OCI-LY1 (cell line): ENCODE measurements at regions not wholly inside any gene's neighbourhood (a gene's known extent, or its start where the extent isn't known, plus 50 kb on each side); places are given as distances from the start of the nearest gene placed in this dataset.

Experiments
- H2AFZ ChIP-seq: fragments of 200-600 bp; sonication (generic), shearing (Covaris generic); 2 replicates; pipeline ENCODE4 v1.6.0; 2014; ENCODE audit warnings: antibody characterized with exemption, mild to moderate bottlenecking, low read length
- H3F3A ChIP-seq: fragments of 200-600 bp; sonication (generic), shearing (Covaris generic); 2 replicates; pipeline ENCODE4 v1.6.0; 2014; ENCODE audit warnings: mild to moderate bottlenecking, antibody characterized with exemption, low read length, moderate library complexity; ENCODE audit not compliant: insufficient read depth
- H3K27ac ChIP-seq: fragments of 200-600 bp; sonication (generic); 2 replicates; pipeline ENCODE4 v1.5.1; 2014; ENCODE audit warnings: low read length, mixed run types, mild to moderate bottlenecking, low read depth; ENCODE audit not compliant: poor library complexity, severe bottlenecking
- H3K27me3 ChIP-seq: fragments of 200-600 bp; sonication (generic); 2 replicates; pipeline ENCODE4 v1.6.0; 2014; ENCODE audit warnings: antibody characterized with exemption, mild to moderate bottlenecking, low read length, moderate library complexity; ENCODE audit not compliant: insufficient read depth
- H3K36me3 ChIP-seq: fragments of 200-600 bp; sonication (generic); 2 replicates; pipeline ENCODE4 v1.6.1; 2014; ENCODE audit warnings: mild to moderate bottlenecking, antibody characterized with exemption, low read length, moderate library complexity, mixed read lengths; ENCODE audit not compliant: insufficient read depth
- H3K4me1 ChIP-seq: fragments of 200-600 bp; sonication (generic); 2 replicates; pipeline ENCODE4 v1.5.1; 2014; ENCODE audit warnings: mild to moderate bottlenecking, low read length, moderate library complexity; ENCODE audit not compliant: insufficient read depth, severe bottlenecking
- H3K4me2 ChIP-seq: fragments of 200-600 bp; sonication (generic), shearing (Covaris generic); 2 replicates; pipeline ENCODE4 v1.6.1; 2014; ENCODE audit warnings: low read length
- H3K4me3 ChIP-seq: fragments of 200-600 bp; sonication (generic); 2 replicates; pipeline ENCODE4 v1.5.1; 2014; ENCODE audit warnings: low read length, low read depth, mild to moderate bottlenecking, mixed read lengths; ENCODE audit not compliant: poor library complexity, severe bottlenecking
- H3K79me2 ChIP-seq: fragments of 200-600 bp; shearing (Covaris generic); 2 replicates; pipeline ENCODE4 v1.6.1; 2016; ENCODE audit warnings: mixed run types, low read length, mixed read lengths; ENCODE audit not compliant: insufficient read depth
- H3K9ac ChIP-seq: fragments of 200-600 bp; sonication (generic), shearing (Covaris generic); 2 replicates; pipeline ENCODE4 v1.6.1; 2014; ENCODE audit warnings: mild to moderate bottlenecking, low read length, mixed read lengths
- H3K9me2 ChIP-seq: fragments of 200-600 bp; sonication (generic), shearing (Covaris generic); 2 replicates; pipeline ENCODE4 v1.6.1; 2014; ENCODE audit warnings: low read depth, mild to moderate bottlenecking, low read length, mixed read lengths
- H3K9me3 ChIP-seq: fragments of 200-600 bp; shearing (Covaris generic); 2 replicates; pipeline ENCODE4 v1.6.1; 2014; ENCODE audit warnings: low read length, mixed read lengths
- H4K20me1 ChIP-seq: fragments of 200-600 bp; sonication (generic), shearing (Covaris generic); 2 replicates; pipeline ENCODE4 v1.6.0; 2016; ENCODE audit warnings: mild to moderate bottlenecking, low read length; ENCODE audit not compliant: insufficient read depth
- CTCF ChIP-seq: fragments of 200-600 bp; sonication (generic), shearing (Covaris generic); IDR thresholded peaks from 2 replicates; pipeline ENCODE4 v1.5.1; 2017; ENCODE audit warnings: mild to moderate bottlenecking, antibody characterized with exemption, low read length, moderate library complexity, mixed read lengths
- EZH2 ChIP-seq: fragments of 200-600 bp; sonication (generic), shearing (Covaris generic); IDR thresholded peaks from 2 replicates; pipeline ENCODE4 v1.8.0; 2017; ENCODE audit warnings: borderline replicate concordance, mixed run types, mild to moderate bottlenecking, antibody characterized with exemption, low read length, moderate library complexity, mixed read lengths

DNA sequence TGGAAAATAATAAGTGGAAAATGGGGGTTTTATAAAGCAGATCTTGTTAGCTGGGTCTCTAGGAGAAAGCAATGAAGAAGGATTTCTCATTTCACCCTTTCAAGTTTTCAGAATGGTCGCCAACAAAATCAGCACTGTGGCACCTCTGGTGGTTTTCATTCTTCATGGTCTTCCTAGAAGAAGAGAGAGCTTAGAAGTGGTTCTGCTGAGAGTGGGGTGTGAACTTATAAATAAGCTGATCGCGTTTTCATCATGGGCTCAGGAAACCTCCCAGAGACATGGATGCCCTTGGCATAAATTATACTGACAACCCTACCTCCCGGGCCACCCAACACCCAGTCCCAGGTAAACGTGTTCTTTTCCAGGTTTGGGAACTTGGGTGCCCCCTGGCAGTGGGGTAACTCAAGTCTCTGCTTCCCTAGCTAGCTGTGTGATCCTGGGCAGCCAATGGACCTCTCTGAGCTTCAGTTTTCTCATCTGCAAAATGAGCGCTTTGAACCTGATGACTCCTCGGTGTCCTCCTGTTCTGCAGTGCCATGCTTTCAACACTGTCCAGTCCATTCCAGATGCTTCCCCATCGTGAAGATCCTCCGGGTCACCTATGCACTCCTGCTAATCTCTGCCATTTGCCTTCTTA, 72.6 kb upstream of the GRAMD1B start:
- no peaks in the 10 kb centered on the region for H4K20me1 ChIP-seq
- no peaks in the 10 kb centered on the region for H3K36me3 ChIP-seq
- H3F3A ChIP-seq, result no peaks in the 10 kb centered on the region
- no peak overlapping the region for H3K27ac ChIP-seq
- H3K4me2 ChIP-seq, result no peak overlapping the region
- no peak overlapping the region for H3K4me3 ChIP-seq
- no peaks in the 10 kb centered on the region for H3K27me3 ChIP-seq
- no peaks in the 10 kb centered on the region for H3K4me1 ChIP-seq
- no peak overlapping the region for H3K9ac ChIP-seq
- H3K79me2 ChIP-seq, result no peaks in the 10 kb centered on the region
- no peak overlapping the region for H2AFZ ChIP-seq
- no peaks in the 10 kb centered on the region for H3K9me2 ChIP-seq
- TF ChIP-seq CTCF, result no peak
- no peak for TF ChIP-seq EZH2
- no peaks in the 10 kb centered on the region for H3K9me3 ChIP-seq

- H3K4me3 ChIP-seq, result no peak overlapping the region
- no peaks in the 10 kb centered on the region for H3F3A ChIP-seq
- no peak overlapping the region for H3K27ac ChIP-seq
- H3K4me2 ChIP-seq, result no peak overlapping the region
- no peaks in the 10 kb centered on the region for H3K27me3 ChIP-seq
- no peaks in the 10 kb centered on the region for H3K9me3 ChIP-seq
- H3K4me1 ChIP-seq, result no peaks in the 10 kb centered on the region
- H3K9ac ChIP-seq, result no peak overlapping the region
- H2AFZ ChIP-seq, result no peak overlapping the region
- no peak for TF ChIP-seq EZH2
- TF ChIP-seq CTCF, result no peak
- no peaks in the 10 kb centered on the region for H4K20me1 ChIP-seq
- H3K36me3 ChIP-seq, result no peaks in the 10 kb centered on the region
- H3K79me2 ChIP-seq, result no peaks in the 10 kb centered on the region
- H3K9me2 ChIP-seq, result no peaks in the 10 kb centered on the region
Measured at GRCh38 chr11:123356539-123356938, 73.5 kb upstream of the GRAMD1B start.

DNA sequence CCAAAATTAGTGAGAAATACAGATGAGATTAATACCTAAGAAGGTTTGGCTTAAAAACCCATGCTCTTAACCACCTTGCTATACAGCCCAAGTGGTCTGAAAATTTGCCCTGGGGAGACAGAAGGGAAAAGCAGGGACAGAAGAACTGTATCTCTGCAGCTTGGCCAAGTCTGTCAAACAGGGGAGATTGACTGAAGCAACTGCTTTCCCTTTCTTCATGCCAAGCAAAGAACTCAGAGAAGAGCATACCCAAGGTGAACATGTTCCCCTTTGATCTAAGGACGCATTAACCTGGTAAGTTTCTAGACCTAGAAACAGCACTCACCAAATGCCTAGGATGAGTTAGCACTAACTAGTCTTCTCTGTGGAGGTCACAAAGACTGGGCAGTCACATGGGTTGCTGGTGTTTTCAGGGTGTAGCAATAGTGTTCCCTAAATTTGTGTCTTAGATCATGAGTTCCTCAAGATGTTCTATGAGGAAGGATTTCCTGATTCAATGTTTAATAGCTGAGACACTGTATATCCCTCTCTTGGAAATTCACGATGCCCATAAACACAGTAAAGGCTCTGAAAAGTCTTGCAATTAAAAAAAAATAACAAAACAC, 75.6 kb upstream of the GRAMD1B start:
- Histone ChIP-seq H3K4me3 (no peak overlapping the region), H3K27ac (no peak overlapping the region), H3K79me2 (no peaks in the 10 kb centered on the region), H3K9ac (no peak overlapping the region), H3K4me2 (no peak overlapping the region), H3K4me1 (no peaks in the 10 kb centered on the region), H4K20me1 (no peaks in the 10 kb centered on the region), H3F3A (no peaks in the 10 kb centered on the region), H3K36me3 (no peaks in the 10 kb centered on the region), H3K9me2 (no peaks in the 10 kb centered on the region), H3K9me3 (no peaks in the 10 kb centered on the region), H2AFZ (no peak overlapping the region), H3K27me3 (no peaks in the 10 kb centered on the region)
- no peak for TF ChIP-seq CTCF
- TF ChIP-seq EZH2, result no peak
